Epidermal melanocyte (primary cell): ENCODE measurements at regions not wholly inside any gene's neighbourhood (a gene's known extent, or its start where the extent isn't known, plus 50 kb on each side); places are given as distances from the start of the nearest gene placed in this dataset.

Source experiments
- DNase-seq: peaks from one replicate; pipeline ENCODE4 v3.0.0; 2011; ENCODE audit warnings: low spot score; ENCODE audit not compliant: insufficient read length

DNA sequence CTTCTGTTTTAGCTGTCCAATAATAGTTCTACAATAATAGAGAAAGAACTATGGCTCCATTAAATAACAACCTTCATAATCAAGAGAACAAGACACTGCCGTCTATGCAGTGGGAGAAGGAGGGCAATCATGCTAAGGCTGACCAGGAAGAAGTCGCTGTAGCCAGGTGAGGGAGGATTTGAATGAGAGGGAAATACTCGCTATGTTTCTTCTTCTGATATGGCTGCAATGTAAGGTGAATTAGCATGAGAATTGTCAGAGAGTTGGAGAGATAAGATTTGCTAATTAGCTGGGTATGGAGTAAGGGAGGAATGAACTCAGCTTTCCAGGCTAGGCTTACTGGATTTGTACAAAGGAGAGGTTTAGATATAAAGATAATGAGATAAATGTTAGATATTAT is 555.4 kb upstream of the ZNF385D start:
- DNase-seq: no peak

DNA sequence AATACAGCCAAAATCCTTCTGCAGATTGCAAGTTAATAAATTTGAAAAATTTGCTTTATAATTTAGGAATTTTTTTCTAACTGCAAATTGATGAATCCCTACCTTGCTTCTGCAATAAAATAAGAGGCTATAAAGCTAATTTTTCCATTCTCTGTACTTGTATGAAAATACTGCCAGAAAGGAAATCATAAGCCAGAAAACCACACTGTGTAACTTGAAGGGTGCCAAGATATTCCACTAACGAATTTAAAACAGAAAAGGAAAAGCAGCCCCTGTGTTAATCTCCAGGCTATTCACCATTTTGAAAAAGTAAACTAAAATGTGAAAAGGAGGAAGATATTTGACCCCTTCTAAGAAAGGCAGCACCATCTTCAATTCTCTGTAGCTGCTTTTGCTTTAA is 557.9 kb upstream of the ZNF385D start:
- no peak for DNase-seq

DNA sequence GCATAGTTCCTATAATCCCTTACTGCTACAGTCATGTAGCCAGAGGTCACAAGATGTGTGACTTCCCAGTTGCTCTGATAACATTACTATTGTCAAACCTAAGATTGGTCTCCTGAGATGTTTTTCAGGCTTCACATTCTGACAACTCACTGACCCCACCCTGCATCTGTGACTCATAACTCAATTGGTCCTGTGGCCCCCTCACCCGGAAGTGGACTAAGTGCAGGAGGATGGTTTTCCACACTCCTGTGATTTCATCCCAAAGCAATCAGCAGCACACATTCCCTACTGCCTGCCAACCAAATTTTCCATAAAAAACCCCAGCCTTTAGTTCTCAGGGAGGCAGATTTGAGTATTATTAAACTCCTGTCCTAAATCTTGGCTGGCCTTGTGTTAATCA is 564.9 kb upstream of the ZNF385D start:
- no peak for DNase-seq

DNA sequence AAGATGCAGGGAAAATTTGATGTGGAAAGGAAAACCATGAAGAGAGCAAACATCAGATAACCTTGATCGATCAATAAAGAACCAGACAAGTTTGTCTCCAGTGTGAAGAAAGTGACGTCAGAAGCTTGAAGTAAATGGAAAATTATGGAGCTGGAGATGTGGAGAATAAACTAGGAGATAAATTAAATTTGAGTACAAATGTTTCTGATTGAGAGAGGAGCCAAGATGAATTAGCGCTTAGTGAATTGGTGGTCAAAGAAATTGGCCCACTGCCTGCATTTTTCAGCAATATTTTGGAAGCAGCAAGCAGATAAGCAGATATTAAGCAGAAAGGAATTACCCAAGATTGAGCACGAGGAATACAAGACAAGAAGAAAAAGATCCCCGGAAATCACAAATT is 567.3 kb upstream of the ZNF385D start:
- DNase-seq: no peak

DNA sequence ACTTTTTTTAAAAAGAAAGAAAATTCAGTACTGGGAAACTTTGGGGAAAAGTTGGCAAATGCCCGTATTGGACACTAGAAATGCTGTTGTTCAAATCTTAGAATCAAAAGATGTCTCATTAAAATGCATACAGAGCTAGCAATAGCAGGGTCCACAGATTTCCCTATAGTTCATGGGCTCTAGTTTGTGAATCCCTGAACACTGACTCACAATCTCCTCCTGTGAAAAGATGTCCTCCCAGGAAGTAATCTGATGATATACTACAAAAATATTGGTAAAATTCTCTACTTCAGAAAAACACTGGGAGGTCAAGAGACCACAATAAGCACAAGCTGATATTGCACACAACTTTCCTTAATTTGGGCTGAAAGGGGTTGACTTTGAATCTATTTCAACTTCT is 568.4 kb upstream of the ZNF385D start:
- no peak for DNase-seq

DNA sequence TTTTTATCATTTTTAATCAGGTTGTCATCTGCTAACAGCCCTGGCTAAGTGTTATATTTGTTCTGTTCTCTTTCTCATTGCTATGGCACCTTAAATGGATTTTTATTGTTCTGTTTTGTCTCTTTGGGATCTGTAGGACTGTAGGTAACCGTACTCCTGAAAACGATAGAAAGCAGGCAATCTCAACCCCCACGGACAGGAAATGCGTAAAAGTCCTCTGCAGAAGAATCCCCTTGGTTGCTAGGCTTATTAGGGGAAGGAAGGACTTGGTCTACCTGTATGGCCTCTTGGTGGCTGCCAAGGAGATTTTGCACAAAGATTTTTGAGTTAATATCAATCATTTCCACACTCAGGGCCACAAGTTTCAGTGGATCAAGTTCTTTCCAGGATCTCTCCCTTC is 571.9 kb upstream of the ZNF385D start:
- DNase-seq: no peak

DNA sequence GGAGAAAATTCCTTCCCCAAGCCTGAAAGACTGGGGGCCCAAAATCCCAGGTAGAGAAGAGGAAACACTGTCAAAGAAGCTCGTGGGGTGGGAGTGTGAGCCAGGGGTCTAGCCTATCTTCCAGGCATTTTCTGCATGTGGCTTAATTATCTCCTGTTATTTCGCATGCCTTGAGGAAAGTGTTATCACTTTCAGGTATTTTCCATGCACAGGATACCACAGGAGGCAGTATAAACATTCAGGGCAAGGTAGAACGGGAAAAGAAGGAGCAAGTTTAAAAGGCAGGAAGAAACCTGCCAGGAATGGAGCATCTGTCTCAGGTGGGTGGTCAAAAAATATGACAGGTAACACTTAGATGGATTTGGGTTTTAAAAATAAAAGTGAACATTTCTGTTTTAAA is 575.3 kb upstream of the ZNF385D start:
- DNase-seq: no peak

DNA sequence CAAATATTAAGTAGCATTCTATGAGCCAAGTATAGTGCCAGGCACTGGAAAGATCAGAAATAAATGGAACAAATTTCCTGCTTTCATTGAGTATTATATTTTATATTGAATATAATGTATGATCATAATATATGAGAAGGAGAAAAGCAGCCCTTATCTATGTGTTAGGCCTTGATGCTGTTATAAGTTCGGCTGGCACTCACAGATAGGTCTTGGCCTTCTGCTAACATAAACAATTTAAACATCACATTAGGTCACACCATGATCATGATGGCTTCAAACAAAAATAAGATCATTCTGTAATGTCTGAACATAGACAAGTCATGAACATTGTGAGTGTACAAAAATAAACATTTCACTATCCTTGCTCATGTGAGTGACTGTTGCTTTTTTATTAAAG is 584.0 kb upstream of the ZNF385D start:
- no peak for DNase-seq

DNA sequence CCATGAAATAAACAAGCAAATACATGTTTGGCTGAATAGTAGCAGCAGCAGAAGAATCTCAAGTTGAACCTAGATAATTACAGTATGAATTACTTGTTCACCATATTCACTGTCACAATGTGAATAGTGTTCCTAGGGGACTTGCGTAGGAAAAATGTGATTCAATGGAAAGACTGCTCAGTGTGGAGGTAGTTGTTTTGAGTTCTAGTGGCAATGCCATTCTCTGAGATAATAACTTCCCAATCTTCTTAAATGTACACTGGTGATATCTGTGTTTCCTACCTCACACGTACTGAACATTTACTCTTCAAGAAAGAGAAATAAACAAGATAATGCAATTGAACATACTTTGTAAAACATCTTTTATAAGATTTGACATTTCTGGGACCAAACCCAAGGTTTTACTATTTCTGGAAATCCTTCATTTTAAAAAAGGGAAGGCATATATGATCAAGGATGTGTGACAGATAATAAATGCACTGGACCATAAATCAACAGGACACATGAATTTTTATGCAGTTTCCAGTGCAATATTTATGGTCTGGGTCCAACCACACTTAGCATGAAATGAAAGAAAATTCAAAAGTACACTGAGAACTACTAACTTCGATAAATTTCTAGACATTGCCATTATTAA is 598.3 kb upstream of the ZNF385D start:
- no peak for DNase-seq

DNA sequence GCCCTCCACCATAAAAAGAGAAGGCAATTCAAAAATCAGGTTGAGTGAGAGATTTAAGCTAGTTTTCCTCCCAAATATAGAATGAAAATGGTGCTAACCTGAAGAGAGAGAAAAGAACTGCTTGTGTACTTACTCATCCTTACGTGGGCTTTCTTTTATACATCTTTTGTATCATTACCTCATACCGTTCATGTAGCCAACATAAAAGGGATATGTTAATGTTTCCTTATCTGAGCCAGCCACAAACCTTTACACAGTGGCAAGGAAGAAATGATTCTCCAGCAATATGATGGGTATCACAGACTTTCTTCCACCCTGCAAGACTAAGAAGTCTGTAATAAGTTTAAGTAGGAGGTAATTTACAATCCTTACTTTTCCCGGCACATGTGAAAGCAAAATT is 600.8 kb upstream of the ZNF385D start:
- no peak for DNase-seq

DNA sequence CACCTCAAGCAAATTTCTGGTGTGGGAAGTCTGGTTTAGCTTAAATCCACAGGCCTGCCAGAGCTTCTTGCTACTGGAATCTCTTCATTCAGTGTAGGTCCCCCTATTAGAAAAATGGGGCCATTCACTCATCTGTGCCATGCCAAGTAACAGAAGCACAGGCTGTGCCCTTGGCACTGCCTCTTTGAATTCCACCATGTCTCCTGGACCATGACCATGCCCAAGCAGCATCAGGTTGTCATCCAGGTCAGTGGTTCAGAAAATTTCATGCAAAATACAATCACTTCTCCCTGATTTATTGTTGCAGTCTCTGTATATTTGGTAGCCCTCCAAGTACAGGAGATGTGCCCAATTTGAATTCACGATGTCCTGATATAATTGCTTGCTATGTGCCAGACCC is 602.1 kb upstream of the ZNF385D start:
- DNase-seq: no peak

DNA sequence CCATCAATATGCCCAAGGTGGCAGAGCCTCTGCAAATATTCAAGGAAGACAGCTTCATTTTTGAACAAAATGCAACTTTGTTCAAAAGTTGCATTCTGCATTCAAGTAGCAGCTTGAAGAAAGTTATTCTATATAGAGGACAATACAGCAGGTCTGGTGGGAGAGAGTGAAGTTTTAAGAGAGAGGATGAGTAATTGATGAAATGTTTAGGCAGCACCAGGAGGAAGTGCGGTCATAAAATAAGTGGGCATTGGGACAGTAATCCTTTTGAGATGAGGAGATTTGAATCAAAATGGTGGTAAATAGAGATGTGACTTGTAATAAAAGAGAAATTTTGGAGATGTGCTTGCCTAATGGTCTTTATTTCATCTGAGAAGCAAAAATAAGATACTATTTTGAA is 607.3 kb upstream of the ZNF385D start:
- no peak for DNase-seq

DNA sequence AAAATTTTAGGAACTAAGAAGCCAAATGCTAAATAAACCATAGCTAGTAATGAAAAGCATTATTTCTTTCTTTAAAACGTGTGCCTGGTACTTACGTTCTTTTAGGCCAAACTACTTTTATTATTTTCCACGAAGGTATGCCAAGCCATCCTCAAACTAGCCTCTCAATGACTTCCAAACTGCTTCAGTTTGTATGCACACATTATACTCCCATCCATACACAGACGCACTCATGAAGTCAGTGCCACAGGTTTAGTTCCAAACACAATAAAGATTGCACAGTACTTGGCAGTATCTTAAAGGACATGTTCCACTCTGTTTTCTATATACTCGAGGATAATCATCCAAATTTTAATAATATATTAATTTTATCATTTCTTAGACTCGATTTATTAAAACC is 609.2 kb upstream of the ZNF385D start:
- no peak for DNase-seq

DNA sequence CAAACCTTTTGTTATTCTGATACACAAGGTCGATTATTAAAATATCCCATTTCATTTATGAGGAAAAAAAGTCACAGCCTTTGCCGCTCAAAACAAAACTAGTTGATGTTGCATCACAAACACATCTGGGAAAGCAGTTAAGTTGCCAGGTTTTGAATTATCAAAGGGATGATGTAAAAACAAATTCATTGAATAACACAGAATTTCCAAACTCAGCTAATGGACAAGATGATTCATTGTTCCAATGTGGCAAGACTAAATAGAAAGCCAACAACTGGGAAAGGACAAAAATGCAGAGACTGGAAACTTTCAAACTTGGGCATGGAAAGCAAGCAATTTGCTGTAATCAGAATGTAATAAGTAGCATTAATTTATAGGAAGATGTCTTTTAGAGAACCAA is 610.0 kb upstream of the ZNF385D start:
- no peak for DNase-seq

DNA sequence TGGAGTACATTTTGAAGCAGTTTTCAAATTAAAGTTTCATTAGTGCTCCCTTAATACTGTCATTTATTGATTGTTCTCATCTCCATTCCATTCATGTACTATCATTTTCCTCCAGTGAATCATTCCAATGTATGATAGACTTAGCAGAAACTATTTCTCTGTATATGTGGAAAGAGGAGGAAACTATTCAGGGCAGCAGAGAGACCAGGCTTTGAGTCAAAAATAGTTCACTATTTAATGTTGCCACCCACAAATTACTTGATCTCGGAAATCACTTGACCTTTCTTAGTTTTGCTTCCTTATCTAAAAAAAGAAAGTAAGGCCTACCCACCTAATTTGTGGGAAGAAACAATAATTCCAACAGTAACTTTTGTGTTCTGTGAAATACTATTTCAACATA is 610.5 kb upstream of the ZNF385D start:
- DNase-seq: no peak

DNA sequence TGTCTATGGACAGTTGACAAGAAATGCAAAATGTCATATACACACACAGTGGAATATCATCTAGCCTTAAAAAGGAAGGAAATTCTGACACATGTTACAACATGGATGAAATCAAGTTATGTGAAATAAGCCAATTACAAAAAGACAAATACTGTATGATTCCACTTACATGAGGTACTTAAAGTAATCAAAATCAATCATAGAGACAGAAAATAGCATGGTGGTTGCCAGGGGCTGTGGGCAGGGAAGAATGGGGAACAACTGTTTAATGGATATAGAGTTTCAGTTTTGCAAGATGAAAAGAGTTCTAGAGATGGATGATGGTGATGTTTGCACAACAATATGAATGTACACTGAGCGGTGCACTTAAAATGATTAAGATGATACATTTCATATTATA is 613.8 kb upstream of the ZNF385D start:
- DNase-seq: no peak

DNA sequence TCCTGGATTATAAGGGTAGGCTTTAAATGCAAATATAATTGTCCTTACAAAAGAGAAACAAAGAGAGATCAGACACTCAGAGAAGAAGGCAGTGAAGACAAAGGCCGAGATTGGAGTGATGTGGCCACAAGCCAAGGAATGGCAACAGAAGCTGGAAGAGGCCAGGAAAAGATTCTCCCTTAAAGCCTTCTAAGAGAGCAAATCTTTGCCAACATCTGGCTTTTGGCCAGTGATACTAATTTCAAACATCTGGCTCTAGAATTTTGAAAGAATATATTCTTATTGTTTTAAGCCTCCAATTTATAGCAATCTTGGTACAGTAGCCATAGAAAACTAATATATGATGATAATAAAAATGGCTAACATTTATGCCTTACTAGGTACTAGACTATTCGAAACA is 615.8 kb upstream of the ZNF385D start:
- no peak for DNase-seq

DNA sequence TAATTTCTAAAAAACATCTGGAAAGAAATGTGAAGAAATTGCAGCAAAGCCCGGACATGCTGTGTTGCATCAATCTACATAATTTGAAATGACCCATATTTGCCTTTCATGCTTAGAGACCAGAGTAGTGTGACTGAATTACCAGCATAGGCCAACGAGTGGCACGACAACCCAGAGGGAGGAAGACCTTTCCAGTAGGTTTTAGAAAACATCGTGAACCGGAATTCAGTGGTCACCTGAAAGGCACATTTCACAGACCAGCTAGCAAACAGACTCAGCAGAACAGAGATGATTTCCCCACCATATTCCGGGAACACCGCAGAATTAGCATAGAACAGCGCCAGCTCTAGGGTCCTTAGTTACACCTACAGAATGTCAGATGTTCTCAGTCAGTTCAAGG is 620.0 kb upstream of the ZNF385D start:
- no peak for DNase-seq

DNA sequence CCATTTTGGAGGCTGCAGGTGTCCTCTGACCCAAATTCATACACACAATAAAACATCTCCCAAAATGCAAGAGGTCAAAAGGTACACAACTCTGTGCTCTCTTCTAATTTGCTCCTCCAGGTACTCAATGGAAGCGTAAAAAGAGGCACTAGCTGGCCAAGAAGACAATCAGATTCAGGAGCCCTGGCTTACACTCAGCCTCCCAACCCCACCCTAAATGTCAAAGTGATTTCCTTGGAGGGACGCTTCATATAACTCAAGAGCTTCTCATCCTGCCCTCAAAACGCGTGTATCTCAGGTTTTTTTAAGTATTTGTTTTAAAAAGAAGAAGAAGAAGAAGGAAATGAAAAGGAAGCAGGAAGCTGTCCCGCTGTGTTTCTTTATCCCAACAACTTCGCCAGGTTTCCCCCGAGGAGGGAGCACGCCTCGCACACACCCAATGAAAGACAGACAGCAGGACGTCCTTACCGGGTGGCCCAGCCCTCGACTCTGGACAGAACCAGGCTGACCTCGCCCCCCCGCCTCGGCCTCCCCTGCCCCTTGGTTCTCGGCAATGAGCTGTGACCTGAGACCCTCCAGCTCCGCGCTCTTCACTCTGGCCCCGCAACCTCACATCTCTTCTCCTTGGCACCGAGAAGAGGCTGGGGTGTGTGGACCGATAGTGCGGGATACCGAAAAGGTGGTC is 620.7 kb upstream of the ZNF385D start:
- DNase-seq: no peak

DNA sequence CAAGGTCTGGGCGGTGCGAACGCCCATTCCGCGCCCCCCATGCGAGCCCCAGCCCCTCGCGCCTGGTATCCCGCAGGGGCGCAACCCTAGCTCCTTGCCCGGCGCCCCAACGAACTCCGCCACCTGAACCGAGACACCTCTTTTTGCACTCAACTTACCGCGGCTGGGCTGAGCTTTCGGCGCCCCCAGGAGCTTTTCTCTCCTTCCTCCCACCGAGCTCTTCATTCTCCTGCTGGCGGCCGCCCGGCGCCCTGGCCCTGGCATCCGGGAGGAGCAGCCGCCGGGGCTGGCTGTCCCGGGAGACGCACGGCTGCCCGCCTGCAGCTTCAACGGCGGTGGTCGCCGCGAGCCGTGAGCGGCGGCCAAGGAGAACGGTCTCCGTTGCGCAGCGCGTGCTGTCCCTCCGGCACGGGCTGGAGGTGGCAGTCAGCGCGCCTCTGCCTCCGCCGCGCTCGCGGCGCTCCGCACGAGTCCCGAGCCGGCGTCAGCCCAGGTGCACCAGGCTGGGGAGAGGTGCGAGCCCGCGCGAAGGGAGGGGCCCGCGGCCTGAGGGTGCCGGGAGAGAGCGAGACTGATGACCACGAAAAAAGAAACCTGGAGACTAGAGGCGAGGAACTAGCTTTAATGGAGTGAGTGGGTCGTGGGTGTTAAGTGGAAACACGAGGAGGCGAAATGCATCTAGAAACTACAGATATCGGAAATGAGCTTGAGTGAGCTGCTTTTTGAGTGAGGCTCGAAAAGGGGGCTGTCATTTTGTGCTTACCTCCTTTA is 621.5 kb upstream of the ZNF385D start:
- DNase-seq: no peak

DNA sequence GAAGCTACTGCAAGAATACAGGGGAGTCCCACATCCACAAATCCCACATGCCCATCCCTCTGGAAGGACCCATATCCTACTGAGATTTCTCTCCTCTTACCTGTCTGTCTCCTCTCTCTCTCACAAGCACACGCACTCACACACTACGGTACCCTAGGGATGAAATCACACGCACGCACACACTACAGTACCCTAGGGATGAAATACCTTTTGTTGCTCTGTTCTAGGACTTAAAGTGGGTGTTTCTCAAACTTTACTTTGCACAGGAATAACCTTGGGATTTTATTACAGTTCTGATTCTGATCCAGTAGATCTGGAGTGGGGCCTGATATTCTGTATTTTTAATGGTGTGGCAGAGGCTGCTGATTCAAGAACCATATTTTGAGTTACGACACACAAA is 622.2 kb upstream of the ZNF385D start:
- DNase-seq: no peak

DNA sequence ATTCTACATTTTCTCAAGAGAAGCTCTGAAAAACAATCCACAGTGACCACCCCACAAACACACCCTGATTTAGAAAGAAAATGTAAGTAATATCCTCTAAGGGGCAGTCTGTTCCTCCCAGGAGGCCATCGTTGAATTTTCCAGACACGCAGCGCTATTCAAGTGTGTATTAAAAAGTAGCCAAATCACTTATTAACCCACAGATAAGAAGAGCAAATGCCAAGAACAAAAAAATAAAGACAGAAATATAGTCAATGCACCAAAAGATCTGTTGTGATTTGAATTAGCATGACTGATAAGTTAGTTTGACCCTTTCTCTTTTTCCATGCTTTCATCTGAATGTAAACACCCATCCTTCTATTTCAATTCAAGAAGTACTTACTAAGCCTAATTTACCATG is 622.8 kb upstream of the ZNF385D start:
- no peak for DNase-seq

DNA sequence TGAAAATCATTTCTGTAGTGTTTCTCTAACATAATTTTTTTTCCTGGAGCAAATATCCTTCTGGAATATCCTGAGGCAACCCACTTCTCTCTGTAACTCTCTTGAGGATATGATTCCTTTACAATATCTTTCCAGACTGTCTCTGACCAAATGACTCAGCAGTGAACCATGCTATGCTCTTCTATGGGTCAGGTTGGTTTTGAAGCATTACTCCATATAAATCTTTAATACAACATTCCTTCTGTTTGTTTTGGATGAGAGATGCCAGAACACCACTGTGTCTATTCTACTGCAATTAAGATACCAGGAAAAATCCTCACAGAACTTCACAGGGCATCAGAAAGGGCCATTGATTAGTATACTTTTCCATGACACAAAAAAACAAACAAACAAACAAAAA is 626.4 kb upstream of the ZNF385D start:
- DNase-seq: no peak
